ENCODE measurements at regions not wholly inside any gene's neighbourhood (a gene's known extent, or its start where the extent isn't known, plus 50 kb on each side); places are given as distances from the start of the nearest gene placed in this dataset.

GRCh38 chr3:20563985-20564384, 378.0 kb upstream of the SGO1 start (continued):
- no peak for TF ChIP-seq ZNF462 (CRISPR knock-in tag; IDR thresholded peaks at IDR 0.05)
- TF ChIP-seq JUNB (IDR thresholded peaks at IDR 0.05; ENCODE audit: unreplicated experiment), result no peak
- TF ChIP-seq NANOG (IDR thresholded peaks at IDR 0.05; ENCODE audit: borderline replicate concordance), result no peak

DNA sequence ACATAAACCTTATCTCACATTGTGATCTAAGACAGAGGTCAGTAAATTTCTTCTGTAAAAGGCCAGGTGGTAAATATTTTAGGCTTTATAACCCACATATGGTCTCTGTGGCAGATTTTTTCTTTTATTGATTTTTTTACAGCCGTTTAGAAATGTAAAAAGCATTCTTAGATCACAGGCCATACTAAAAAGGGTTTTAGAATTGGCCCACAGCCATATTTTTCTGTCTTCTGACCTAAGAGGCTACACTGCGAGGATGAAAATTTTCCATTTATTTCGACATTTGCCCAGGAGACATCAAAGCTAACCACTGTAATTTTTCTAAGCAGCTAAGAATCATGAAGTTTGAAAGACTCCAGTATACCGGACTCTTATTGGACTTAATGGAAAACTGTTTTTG, 377.2 kb upstream of the SGO1 start:
- no peaks in the 10 kb centered on the region for H3K9me2 ChIP-seq (ENCODE audit: insufficient read depth)
- H3K27ac ChIP-seq (ENCODE audit: low read depth), result no peak overlapping the region
- H3K79me2 ChIP-seq (replicated peaks; ENCODE audit: insufficient read depth), result no peaks in the 10 kb centered on the region
- H3K4me3 ChIP-seq, result no peak overlapping the region
- no peaks in the 10 kb centered on the region for H3K36me3 Mint-ChIP-seq (ENCODE audit: low read depth)
- no peaks in the 10 kb centered on the region for H3K9me3 Mint-ChIP-seq
- no peaks in the 10 kb centered on the region for H3K4me1 ChIP-seq (ENCODE audit: insufficient read depth)
- H3K27me3 Mint-ChIP-seq (ENCODE audit: insufficient read depth, low read depth, poor library complexity), result no peaks in the 10 kb centered on the region
- no peaks in the 10 kb centered on the region for H3K4me1 Mint-ChIP-seq
- no peaks in the 10 kb centered on the region for H3K36me3 ChIP-seq (ENCODE audit: insufficient read depth)
- ATAC-seq (no peak), DNase-seq (ENCODE audit: low spot score) (no peak)
- H2AFZ ChIP-seq, result no peak overlapping the region
- no peak overlapping the region for H3K4me2 ChIP-seq
- H3K4me3 Mint-ChIP-seq, result no peak overlapping the region
- H3F3A ChIP-seq (replicated peaks; ENCODE audit: low read depth), result no peaks in the 10 kb centered on the region
- H3K27me3 ChIP-seq (ENCODE audit: insufficient read depth), result no peaks in the 10 kb centered on the region
- H4K20me1 ChIP-seq (replicated peaks; ENCODE audit: insufficient read depth), result no peaks in the 10 kb centered on the region
- no peak overlapping the region for H3K27ac Mint-ChIP-seq
- TF ChIP-seq NANOG (IDR thresholded peaks at IDR 0.05; ENCODE audit: borderline replicate concordance), result no peak
- no peak for TF ChIP-seq ZNF462 (CRISPR knock-in tag; IDR thresholded peaks at IDR 0.05)
- no peak for TF ChIP-seq EZH2 (IDR thresholded peaks at IDR 0.05; ENCODE audit: low read depth, unreplicated experiment)
- TF ChIP-seq JUNB (IDR thresholded peaks at IDR 0.05; ENCODE audit: unreplicated experiment), result no peak
- no peak for TF ChIP-seq ZNF331 (CRISPR knock-in tag; IDR thresholded peaks at IDR 0.05; ENCODE audit: low read depth)
- no peak for TF ChIP-seq STAT1 (IDR thresholded peaks at IDR 0.05; ENCODE audit: unreplicated experiment)
- TF ChIP-seq ETS1 (IDR thresholded peaks at IDR 0.05), result no peak
